NOMO-1 (cell line): ENCODE measurements at regions not wholly inside any gene's neighbourhood (a gene's known extent, or its start where the extent isn't known, plus 50 kb on each side); places are given as distances from the start of the nearest gene placed in this dataset.
"Not testable (repeated sequence)": the region's sequence is repeated elsewhere in the genome, so short reads cannot be mapped to it uniquely, and the experiment has no call there.

ENCODE experiments used
- DNase-seq, 2 experiments: peaks; one replicate each; lab custom pipeline; 2025; ENCODE audit not compliant: unreplicated experiment in 2 of 2; lab: John Stamatoyannopoulos, UW

GRCh38 chr1:192418552-192419285 is 101.9 kb downstream of the RGS21 start:
- DNase-seq = no peak

- no peak for DNase-seq
Measured at GRCh38 chr1:192430644-192431043, 113.9 kb downstream of the RGS21 start.

GRCh38 chr1:192435704-192436103 is 118.9 kb downstream of the RGS21 start:
- DNase-seq = no peak

- DNase-seq = no peak
Measured at GRCh38 chr1:192436441-192437078, 119.8 kb downstream of the RGS21 start.

GRCh38 chr1:192438737-192439136 is 121.9 kb downstream of the RGS21 start:
- no peak for DNase-seq

- no peak for DNase-seq
Measured at GRCh38 chr1:192439373-192440025, 122.7 kb downstream of the RGS21 start.

GRCh38 chr1:192441492-192441891 is 124.7 kb downstream of the RGS21 start:
- DNase-seq = no peak

- no peak for DNase-seq
Measured at GRCh38 chr1:192442736-192443135, 125.9 kb downstream of the RGS21 start.

GRCh38 chr1:192443616-192444015 is 126.8 kb downstream of the RGS21 start:
- DNase-seq = no peak

- DNase-seq = no peak
Measured at GRCh38 chr1:192445241-192445640, 128.4 kb downstream of the RGS21 start.

- DNase-seq = peak in 1 of 2 experiments; percentile 31
Measured at GRCh38 chr1:192445839-192446489, 129.2 kb downstream of the RGS21 start.

- DNase-seq = no peak
Measured at GRCh38 chr1:192448026-192448578, 127.5 kb upstream of the RGS1 start.

- DNase-seq = peak; percentile 43 to 74
Measured at GRCh38 chr1:192453360-192453992, 122.1 kb upstream of the RGS1 start.

- DNase-seq = no peak
Measured at GRCh38 chr1:192459467-192459866, 116.1 kb upstream of the RGS1 start.

GRCh38 chr1:192461684-192462083 is 113.9 kb upstream of the RGS1 start:
- no peak for DNase-seq

GRCh38 chr1:192462616-192463015 is 113.0 kb upstream of the RGS1 start:
- no peak for DNase-seq

GRCh38 chr1:192463661-192464060 is 111.9 kb upstream of the RGS1 start:
- peak in 1 of 2 experiments; percentile 33 for DNase-seq

GRCh38 chr1:192465221-192465620 is 110.4 kb upstream of the RGS1 start:
- not testable (repeated sequence) for DNase-seq

GRCh38 chr1:192474080-192474683 is 101.4 kb upstream of the RGS1 start:
- peak; percentile 13 to 15 for DNase-seq

GRCh38 chr1:192475329-192475728 is 100.2 kb upstream of the RGS1 start:
- DNase-seq = no peak
